Bone marrow (tissue), 2 donors: ENCODE measurements at regions not wholly inside any gene's neighbourhood (a gene's known extent, or its start where the extent isn't known, plus 50 kb on each side); places are given as distances from the start of the nearest gene placed in this dataset.

ENCODE experiments used
- DNase-seq, 2 donors: peaks; one replicate each; lab custom pipeline; 2025; lab: John Stamatoyannopoulos, UW

DNA sequence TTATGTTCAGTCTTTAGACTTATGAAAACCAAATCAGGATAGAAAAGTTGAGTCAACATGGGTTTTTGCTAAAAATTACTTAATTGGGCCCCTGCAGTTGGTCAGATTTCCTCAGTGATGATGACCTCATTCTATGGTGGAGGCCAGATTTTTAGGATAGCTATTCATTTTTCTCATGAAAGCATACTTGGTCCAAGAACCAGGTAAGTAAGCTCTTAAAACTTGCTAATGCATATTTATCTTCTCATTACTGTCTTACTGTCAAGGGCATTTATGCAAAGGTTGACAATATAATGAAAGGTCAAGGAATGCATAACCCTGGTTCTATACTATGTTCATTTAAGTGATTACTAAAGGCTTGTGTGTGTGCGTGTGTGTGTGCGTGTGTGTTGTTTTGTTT is 650.6 kb downstream of the SATB2 start:
- DNase-seq = no peak

DNA sequence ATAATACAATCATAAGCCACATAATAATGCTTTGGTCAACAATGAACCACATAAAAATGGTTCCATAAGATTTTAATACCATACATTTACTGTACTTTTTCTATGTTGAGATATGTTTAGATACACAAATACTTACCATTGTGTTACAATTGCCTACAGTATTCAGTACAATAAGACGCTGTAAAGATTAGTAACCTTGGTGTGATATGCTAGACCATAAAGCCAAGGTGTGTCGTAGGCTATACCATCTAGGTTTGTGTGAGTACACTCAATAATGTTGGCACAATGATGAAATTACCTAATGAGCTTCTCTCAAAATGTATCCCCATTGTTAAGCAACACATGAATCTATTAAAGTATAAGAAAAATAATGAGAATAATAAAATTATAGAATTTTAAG is 662.3 kb downstream of the SATB2 start:
- no peak for DNase-seq

GRCh38 chr2:198791623-198792022 is 666.1 kb downstream of the SATB2 start:
- no peak for DNase-seq

GRCh38 chr2:198788676-198789075 is 669.1 kb downstream of the SATB2 start:
- DNase-seq = no peak

- no peak for DNase-seq
These were observed 675.0 kb downstream of the SATB2 start for GRCh38 chr2:198782734-198783133.

DNA sequence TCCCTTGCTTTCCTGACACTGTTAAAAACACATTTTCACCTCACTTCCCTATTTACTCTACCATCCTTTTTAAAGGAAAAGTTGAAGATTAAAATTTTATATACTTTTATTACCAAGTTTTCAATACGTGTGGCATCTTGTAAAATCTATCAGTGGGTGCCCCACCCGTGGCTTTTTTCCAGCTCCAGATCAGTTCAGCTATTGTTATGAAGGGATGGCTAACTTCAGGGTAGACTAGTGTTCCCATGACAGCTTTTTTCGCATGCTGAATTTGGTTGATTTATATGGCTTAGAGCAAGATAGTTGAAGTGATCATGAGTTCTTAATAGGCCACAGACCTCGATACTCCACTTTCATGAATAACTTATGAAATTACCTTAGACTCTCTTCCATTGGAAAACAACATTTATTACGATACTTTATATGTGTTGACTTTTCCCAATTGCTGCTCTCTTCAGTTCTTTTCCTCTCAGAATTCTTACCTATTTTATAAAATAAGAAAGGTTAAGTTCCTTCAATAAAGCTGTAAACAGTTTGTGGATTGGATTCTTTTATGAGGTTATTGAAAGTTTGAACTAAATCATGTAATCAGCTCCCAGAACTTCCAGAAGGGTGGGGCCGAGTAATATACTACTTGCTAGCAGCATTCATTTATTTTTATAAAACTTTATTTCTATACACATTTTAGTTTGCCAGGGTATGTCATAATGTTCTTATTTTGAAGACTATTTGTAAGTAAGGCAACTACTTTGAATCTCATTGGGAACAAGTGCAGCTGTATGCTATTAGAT is 680.9 kb downstream of the SATB2 start:
- no peak for DNase-seq

- no peak for DNase-seq
These were observed 682.0 kb downstream of the SATB2 start for GRCh38 chr2:198775737-198776136.

DNA sequence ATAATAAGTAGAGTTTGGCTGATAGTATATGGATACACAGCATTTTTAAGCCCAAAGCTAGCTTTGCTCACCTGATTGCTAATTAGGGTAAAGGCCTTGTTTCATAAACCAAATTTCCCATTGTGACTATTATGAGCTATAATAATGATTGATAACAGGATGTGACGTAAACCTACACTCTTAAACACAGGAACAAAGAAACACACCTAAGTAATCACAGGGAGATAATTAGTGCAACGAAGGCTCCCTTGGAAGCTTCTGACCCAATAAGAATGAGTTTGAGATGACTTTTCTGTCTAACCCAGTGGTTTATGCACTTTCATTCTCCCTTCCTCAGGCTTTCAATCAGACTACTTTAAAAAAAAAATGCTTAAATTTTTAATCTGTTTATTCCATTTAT is 683.2 kb downstream of the SATB2 start:
- no peak for DNase-seq

DNA sequence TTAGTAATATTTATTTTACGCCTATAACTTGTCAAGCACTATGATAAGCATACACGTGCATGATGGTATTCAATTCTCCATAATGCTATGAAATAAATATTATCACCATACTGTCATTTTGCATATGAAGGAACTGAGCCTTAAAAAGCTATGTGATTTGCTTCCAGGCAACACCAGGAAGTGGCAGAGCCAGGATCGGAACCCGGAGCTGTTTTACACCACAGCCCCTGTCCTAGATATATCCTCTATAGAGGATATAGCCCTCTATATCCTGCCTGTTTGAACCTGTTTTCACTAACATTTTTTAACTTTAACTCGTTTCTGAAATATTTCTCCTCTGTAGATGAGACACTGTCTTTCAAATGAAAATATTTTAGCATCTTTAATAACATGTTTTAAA is 690.0 kb downstream of the SATB2 start:
- no peak for DNase-seq

DNA sequence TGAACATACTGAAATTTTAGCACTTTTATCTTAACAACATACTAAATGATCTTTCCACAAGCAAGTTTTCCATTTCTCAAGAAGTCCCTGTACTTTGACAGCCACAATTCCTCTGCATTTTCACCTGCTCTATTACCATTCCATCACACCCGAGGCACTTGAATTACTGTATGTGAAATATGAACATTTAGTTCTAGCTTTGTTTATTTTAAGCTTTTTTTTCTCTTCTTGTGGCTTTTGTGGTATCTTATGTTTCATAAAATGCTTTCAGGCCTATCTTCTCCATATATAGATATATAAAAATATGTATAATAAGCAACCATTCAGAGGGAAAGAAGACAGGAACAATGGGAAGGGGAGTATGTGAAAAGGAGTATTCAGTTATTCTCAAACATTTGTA is 693.9 kb downstream of the SATB2 start:
- no peak for DNase-seq

- no peak for DNase-seq
These were observed 695.3 kb downstream of the SATB2 start for GRCh38 chr2:198762441-198762840.

DNA sequence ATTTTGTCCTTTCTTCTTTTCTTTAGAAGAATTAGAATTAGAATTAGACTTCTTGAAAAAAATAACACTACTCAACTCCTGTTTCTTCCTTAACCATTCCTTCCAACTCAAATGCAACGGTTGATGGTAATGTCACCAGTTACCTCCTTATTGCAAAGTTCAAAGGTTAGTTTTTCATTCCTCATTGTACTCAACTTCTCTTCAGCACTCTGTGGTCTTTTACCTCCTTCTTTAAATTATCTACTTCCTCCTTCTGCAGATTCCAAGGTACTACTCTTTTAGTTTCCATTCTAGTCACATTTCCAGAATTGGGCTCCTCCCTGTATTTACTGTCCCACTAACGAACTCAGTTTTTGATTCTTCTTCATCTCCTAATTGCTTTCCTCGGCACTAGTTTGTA is 700.7 kb downstream of the SATB2 start:
- DNase-seq = no peak

DNA sequence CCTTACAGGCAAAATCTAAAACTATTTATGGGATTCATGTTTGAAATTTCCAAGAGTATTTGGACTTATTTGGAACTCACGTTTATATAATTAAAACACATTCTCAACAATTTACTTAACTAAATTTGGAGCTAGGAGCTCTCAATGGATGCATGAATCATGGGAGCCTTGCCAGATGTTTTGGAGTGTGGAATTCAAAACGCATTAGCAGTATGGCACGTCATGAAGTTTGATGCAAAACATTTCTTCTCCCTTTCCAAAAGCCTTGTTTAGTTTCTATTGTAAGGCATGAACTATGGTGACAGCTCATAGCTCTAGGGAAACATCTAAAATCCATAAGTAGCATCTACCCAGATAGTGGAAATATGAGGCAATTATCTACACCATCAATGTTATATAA is 701.6 kb downstream of the SATB2 start:
- no peak for DNase-seq

DNA sequence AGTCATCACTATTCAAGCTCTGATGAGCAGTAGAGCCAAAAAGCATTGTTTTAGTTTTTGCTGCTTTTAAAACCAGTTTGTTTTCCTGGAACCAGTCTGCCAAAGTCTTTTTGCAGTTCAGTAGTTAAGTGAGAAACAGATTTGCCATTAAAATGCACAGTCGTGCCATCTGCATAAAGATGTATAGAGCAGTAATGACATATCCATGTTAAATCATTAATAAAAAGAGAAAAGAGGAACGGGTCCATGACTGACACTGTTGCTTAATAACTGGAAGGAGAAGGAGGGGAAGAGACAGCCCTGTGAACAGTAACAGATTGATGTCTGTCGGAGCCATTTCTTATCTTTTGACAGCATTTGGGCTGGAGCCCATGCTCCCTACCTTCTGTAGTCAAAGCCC is 704.6 kb downstream of the SATB2 start:
- no peak for DNase-seq

GRCh38 chr2:198749364-198749763 is 708.4 kb downstream of the SATB2 start:
- no peak for DNase-seq

- DNase-seq = no peak
These were observed 725.8 kb downstream of the SATB2 start for GRCh38 chr2:198731842-198732399.

- DNase-seq = no peak
These were observed 737.5 kb downstream of the SATB2 start for GRCh38 chr2:198720266-198720665.

GRCh38 chr2:198717451-198717850 is 740.3 kb downstream of the SATB2 start:
- no peak for DNase-seq

- no peak for DNase-seq
These were observed 742.4 kb downstream of the SATB2 start for GRCh38 chr2:198715302-198715835.

- no peak for DNase-seq
These were observed 745.3 kb downstream of the SATB2 start for GRCh38 chr2:198712485-198712884.

GRCh38 chr2:198711484-198711883 is 746.3 kb downstream of the SATB2 start:
- DNase-seq = no peak

DNA sequence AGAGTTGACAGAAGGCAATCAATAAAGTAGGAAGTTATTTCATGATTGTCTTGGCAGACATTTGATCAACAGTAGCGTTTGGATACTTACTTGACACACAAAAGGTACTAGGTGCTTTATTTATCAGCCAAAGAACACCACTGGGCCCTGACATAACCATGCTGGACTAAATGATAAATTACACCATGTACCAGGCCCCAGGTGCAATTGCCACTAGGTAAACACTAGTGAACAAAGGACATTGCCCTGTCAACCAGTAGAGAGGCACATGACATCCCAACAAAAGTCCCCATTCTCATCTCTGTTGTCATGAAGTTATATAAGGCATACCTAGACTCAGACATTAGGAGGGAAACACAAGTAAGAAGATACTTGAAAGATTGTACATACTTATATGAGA is 747.2 kb downstream of the SATB2 start:
- no peak for DNase-seq

DNA sequence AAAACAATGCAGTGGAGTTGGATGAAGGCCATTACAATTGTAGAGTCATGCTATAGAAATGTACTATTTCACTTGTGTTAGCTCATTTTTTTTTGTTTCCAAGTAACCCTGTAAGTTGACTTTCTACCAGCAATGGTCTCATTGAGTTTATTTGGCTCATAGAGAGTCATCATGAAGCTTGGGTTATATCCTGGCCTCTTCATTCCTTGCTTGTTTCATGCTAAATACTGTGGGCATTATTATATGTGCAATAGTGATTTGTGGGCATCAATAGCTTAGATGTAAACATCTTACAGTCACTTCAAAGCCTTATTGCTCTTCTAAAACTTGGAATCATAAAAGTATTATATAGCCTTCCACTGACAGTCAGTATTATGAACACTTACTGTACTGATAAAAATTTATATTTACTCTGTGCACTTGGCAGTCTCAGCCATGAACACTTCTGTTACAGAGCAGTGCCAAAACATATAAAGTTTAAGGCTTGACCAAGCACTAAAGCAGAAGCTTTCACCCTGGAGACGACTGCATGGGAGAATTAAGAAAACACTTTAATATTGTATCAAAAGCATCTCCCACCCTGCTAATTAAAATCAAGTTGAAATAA is 751.2 kb downstream of the SATB2 start:
- DNase-seq = no peak
